ENCODE measurements at regions not wholly inside any gene's neighbourhood (a gene's known extent, or its start where the extent isn't known, plus 50 kb on each side); places are given as distances from the start of the nearest gene placed in this dataset.

GRCh38 chrX:149262086-149262485 lies 243.0 kb downstream of the IDS start:
- TF ChIP-seq CTCF (IDR thresholded peaks at IDR 0.05), result no peak
- ATAC-seq (ENCODE audit: low FRiP score) (no peak), DNase-seq (ENCODE audit: low spot score) (no peak)

DNA sequence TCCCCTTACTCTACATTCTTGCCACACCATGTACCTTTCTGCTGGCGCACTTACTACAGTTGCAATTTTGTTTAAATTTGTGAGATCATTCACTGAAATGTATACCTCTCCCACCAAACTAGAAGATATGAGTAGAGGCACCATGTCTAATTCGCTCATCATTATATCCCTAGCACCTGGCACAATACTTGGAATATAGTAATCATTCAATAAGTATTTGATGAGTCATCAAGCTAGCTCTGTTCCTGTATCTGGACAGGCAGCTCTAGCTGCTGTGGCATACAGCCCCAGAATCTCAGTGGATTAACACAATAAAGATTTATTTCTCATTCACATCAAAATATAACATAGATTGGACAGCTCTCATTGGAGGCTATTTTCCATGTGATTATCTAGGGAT lies 245.9 kb downstream of the IDS start:
- ATAC-seq (ENCODE audit: low FRiP score) (no peak), DNase-seq (ENCODE audit: low spot score) (no peak)
- no peak for TF ChIP-seq CTCF (IDR thresholded peaks at IDR 0.05)

DNA sequence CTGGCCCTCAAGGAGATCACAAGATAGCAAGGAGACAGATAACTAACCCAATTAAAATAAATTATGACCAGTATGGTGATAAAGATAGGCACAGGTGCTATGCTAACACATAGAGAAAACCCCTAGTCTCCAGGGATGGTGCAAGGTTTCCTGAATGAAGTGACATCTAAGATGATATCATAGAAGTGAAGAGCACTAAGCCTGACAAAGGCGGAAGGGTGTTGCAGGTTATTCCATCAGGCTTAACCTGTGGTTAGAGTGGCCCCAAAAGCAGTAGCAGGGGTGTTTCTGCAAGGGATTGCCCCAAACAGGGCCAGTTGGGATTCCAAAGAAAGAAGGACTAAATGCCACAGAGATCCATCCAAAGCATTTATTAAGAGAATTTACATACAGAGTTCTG lies 249.2 kb downstream of the IDS start:
- TF ChIP-seq CTCF (IDR thresholded peaks at IDR 0.05), result no peak
- ATAC-seq (ENCODE audit: low FRiP score) (no peak), DNase-seq (ENCODE audit: low spot score) (no peak)

- no peak for TF ChIP-seq CTCF (IDR thresholded peaks at IDR 0.05)
- ATAC-seq (ENCODE audit: low FRiP score) (no peak), DNase-seq (ENCODE audit: low spot score) (no peak)
These were observed 257.0 kb downstream of the IDS start for GRCh38 chrX:149248073-149248625.

DNA sequence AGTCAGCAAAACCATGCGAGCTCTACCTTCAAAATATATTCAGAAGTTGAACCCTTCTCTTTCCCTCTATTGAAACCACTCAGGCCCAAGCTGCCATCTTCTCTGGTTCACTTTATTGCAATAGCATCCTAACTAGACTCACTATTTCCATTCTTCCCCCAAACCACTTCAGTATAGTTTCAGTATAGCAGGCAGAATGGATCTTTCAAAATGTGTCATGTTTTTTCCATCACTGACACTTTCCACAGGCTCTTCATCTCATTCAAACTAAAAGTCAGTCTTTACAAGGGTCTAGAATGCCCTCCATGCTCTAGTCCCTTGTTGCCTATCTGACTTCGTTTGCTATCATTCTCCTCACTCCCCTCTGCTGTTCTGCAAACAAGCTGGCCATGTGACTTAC lies 274.4 kb downstream of the IDS start:
- no peak for ATAC-seq (ENCODE audit: low FRiP score)
- no peak for TF ChIP-seq CTCF (IDR thresholded peaks at IDR 0.05)

GRCh38 chrX:149223854-149224253 lies 281.3 kb downstream of the IDS start:
- no peak for TF ChIP-seq CTCF (IDR thresholded peaks at IDR 0.05)
- no peak for DNase-seq (ENCODE audit: low spot score)
- no peak for ATAC-seq (ENCODE audit: low FRiP score)

More for the DNA sequence above, 274.4 kb downstream of the IDS start:
- no peak for DNase-seq (ENCODE audit: low spot score)

DNA sequence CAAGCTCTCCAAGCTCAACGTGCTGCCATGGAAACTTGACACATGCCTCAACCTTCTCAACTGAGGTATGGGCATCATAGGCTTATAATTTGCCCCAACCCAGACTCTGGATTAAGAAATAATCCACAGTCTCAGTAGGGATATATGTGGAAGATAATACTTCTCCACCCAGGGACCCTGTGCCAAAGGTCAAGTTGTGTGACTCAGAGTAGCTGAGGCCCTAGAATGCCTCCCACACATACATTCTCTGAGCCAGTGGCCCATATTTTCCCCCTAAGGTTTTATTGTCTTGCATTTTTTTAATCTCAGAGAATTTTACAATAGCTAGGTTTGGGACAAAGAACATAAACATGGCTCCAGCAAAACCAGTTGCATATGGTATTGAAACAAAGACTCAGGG lies 283.1 kb downstream of the IDS start:
- no peak for TF ChIP-seq CTCF (IDR thresholded peaks at IDR 0.05)
- no peak for ATAC-seq (ENCODE audit: low FRiP score)
- no peak for DNase-seq (ENCODE audit: low spot score)
